ENCODE measurements at regions not wholly inside any gene's neighbourhood (a gene's known extent, or its start where the extent isn't known, plus 50 kb on each side); places are given as distances from the start of the nearest gene placed in this dataset.

DNA sequence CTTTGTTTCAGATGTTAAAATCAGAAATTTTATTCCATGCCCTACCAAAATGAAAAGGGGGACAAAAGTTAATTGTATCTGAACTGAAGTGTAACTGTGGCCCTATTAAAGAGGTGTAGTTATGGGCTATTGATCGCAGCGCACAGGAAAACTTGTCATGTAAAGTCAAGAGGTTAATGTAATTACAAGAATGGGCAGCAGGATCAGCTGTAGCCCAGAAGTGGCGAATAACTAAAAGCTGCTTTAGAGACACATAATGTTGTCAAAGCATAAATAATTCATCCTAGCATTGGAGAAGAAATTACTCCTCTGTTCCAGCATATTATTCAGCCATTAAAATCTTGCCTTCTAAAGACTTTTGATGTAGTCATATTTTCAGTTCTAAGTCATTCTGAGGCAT is 211.8 kb downstream of the EPHA4 start:
- FAIRE-seq, result no peak
- TF ChIP-seq POLR2AphosphoS5 (IDR thresholded peaks at IDR 0.05; ENCODE audit: low read depth, low read length) (no peak), TAF1 (IDR thresholded peaks at IDR 0.05; ENCODE audit: low read depth, low read length) (no peak), SPI1 (IDR thresholded peaks at IDR 0.05; ENCODE audit: low read depth, low read length) (no peak), POLR2A (IDR thresholded peaks at IDR 0.05; ENCODE audit: low read depth, low read length) (no peak), PAX5 (IDR thresholded peaks at IDR 0.05; ENCODE audit: insufficient read depth, low read length, severe bottlenecking) (no peak), POU2F2 (IDR thresholded peaks at IDR 0.05; ENCODE audit: low read depth, low read length) (no peak)
- DNase-seq (ENCODE audit: insufficient read length, low spot score), result no peak

DNA sequence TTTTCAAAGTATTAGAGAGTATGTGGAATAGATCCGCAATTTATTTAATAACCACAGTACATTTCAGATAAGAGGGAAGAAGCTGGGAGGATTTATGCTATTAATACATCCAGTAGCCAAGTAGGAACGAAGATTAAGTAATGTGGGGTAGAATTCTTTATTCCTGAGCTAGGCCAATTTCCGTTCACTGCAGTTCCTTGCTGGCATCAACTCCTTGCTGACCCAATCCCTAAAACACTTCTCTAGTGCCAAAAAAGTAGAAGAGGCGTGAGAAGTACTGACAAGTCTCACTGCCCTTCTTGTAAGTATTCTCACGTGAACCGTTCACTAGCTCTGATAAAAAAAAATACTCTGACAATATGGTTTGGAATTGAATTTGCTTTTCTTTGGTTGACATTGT is 211.4 kb downstream of the EPHA4 start:
- FAIRE-seq, result no peak
- no peak for DNase-seq (ENCODE audit: insufficient read length, low spot score)
- TF ChIP-seq SPI1 (IDR thresholded peaks at IDR 0.05; ENCODE audit: low read depth, low read length) (no peak), POLR2AphosphoS5 (IDR thresholded peaks at IDR 0.05; ENCODE audit: low read depth, low read length) (no peak), PAX5 (IDR thresholded peaks at IDR 0.05; ENCODE audit: insufficient read depth, low read length, severe bottlenecking) (no peak), TAF1 (IDR thresholded peaks at IDR 0.05; ENCODE audit: low read depth, low read length) (no peak), POU2F2 (IDR thresholded peaks at IDR 0.05; ENCODE audit: low read depth, low read length) (no peak), POLR2A (IDR thresholded peaks at IDR 0.05; ENCODE audit: low read depth, low read length) (no peak)

DNA sequence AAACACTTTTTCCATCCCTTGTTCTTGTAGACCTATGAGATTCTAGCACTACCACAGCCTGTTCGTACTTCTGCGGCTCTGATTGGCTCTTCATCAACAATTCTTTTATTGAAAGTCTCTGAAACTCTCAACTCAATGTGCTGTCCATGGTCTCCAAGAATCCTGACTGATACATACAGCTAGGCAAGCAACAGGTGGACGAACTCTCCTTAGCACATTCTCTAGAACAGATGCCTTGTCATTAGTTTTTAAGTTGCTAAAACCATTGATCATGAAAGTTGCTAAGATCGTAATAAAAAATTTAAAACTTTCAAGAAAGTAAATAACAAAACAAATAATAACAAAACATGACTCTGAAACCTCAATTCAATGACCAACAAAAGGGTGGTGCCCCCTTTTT is 210.5 kb downstream of the EPHA4 start:
- DNase-seq (ENCODE audit: insufficient read length, low spot score) (no peak), FAIRE-seq (no peak)
- TF ChIP-seq PAX5 (IDR thresholded peaks at IDR 0.05; ENCODE audit: insufficient read depth, low read length, severe bottlenecking) (no peak), POLR2AphosphoS5 (IDR thresholded peaks at IDR 0.05; ENCODE audit: low read depth, low read length) (no peak), POU2F2 (IDR thresholded peaks at IDR 0.05; ENCODE audit: low read depth, low read length) (no peak), POLR2A (IDR thresholded peaks at IDR 0.05; ENCODE audit: low read depth, low read length) (no peak), TAF1 (IDR thresholded peaks at IDR 0.05; ENCODE audit: low read depth, low read length) (no peak), SPI1 (IDR thresholded peaks at IDR 0.05; ENCODE audit: low read depth, low read length) (no peak)

DNA sequence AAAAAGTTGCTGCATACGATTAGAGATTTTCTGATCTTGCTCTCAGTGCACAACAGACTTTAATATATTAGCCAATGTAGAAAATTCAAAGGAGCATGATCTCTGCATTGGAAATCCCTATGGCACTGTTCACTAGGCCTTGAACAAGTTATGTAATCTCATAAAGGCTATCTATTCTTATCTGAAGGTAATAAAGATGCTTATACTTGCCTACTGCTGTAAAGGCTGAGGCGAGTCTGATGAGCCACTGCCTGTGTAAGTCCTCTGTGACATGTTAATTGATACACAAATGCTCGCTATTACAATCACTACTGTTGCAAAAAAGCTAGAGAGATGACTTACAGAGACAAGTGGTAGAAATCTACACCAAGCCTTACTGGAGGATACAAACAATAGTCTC is 207.4 kb downstream of the EPHA4 start:
- TF ChIP-seq POLR2A (IDR thresholded peaks at IDR 0.05; ENCODE audit: low read depth, low read length), result no peak
- TF ChIP-seq PAX5 (IDR thresholded peaks at IDR 0.05; ENCODE audit: insufficient read depth, low read length, severe bottlenecking), result no peak
- no peak for TF ChIP-seq TAF1 (IDR thresholded peaks at IDR 0.05; ENCODE audit: low read depth, low read length)
- no peak for TF ChIP-seq POLR2AphosphoS5 (IDR thresholded peaks at IDR 0.05; ENCODE audit: low read depth, low read length)
- TF ChIP-seq SPI1 (IDR thresholded peaks at IDR 0.05; ENCODE audit: low read depth, low read length), result no peak
- no peak for FAIRE-seq

More for the DNA sequence above, 207.4 kb downstream of the EPHA4 start:
- DNase-seq (ENCODE audit: insufficient read length, low spot score), result no peak
